Breast epithelium (tissue), 3 donors: ENCODE measurements at regions not wholly inside any gene's neighbourhood (a gene's known extent, or its start where the extent isn't known, plus 50 kb on each side); places are given as distances from the start of the nearest gene placed in this dataset.

ENCODE experiments used
- POLR2A ChIP-seq: fragments of 450-650 bp; IDR thresholded peaks from one replicate; pipeline ENCODE4 v1.6.1; 2016; ENCODE audit warnings: antibody characterized with exemption, mild to moderate bottlenecking, moderate library complexity
- POLR2AphosphoS5 ChIP-seq, 3 donors: sonication (generic); formaldehyde crosslinking; IDR thresholded peaks; one replicate each; pipeline ENCODE4 v1.6.1; 2017; ENCODE audit warnings: antibody characterized with exemption in 3 of 3
- TF ChIP-seq, protein P1 (sequence below), 3 donors: fragments of 450-650 bp; IDR thresholded peaks; one replicate each; pipeline ENCODE4 v1.5.1; 2016 to 2017; ENCODE audit warnings: antibody characterized with exemption in 3 of 3, mild to moderate bottlenecking in 3 of 3, moderate library complexity in 3 of 3

GRCh38 chr12:124165695-124166094 is 129.2 kb upstream of the RFLNA start:
- TF ChIP-seq POLR2A, result no peak
- TF ChIP-seq, protein P1, sequence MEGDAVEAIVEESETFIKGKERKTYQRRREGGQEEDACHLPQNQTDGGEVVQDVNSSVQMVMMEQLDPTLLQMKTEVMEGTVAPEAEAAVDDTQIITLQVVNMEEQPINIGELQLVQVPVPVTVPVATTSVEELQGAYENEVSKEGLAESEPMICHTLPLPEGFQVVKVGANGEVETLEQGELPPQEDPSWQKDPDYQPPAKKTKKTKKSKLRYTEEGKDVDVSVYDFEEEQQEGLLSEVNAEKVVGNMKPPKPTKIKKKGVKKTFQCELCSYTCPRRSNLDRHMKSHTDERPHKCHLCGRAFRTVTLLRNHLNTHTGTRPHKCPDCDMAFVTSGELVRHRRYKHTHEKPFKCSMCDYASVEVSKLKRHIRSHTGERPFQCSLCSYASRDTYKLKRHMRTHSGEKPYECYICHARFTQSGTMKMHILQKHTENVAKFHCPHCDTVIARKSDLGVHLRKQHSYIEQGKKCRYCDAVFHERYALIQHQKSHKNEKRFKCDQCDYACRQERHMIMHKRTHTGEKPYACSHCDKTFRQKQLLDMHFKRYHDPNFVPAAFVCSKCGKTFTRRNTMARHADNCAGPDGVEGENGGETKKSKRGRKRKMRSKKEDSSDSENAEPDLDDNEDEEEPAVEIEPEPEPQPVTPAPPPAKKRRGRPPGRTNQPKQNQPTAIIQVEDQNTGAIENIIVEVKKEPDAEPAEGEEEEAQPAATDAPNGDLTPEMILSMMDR (IDR thresholded peaks at IDR 0.05), result no peak
- no peak for TF ChIP-seq POLR2AphosphoS5 (IDR thresholded peaks at IDR 0.05)
